ENCODE measurements at regions not wholly inside any gene's neighbourhood (a gene's known extent, or its start where the extent isn't known, plus 50 kb on each side); places are given as distances from the start of the nearest gene placed in this dataset.

GRCh38 chr15:60137711-60138396 lies 133.7 kb downstream of the FOXB1 start:
- H4K20me1 ChIP-seq (replicated peaks; ENCODE audit: insufficient read depth) = no peaks in the 10 kb centered on the region
- no peak overlapping the region for H3K4me3 ChIP-seq
- Mint-ChIP-seq H3K27me3 (ENCODE audit: insufficient read depth, low read depth, poor library complexity) (no peaks in the 10 kb centered on the region), H3K4me1 (peaks cover 17% of the 10 kb centered on the region; the same call in 2 of the 3 replicates), H3K4me3 (no peak overlapping the region), H3K9me3 (no peaks in the 10 kb centered on the region), H3K36me3 (ENCODE audit: low read depth) (no peaks in the 10 kb centered on the region), H3K27ac (no peak overlapping the region)
- 0 out of 2 replicates have a peak overlapping the region, but pooled peaks have one; percentile 8 for H3K27ac ChIP-seq (ENCODE audit: low read depth)
- no peak overlapping the region for H3K4me2 ChIP-seq
- no peaks in the 10 kb centered on the region for H3F3A ChIP-seq (replicated peaks; ENCODE audit: low read depth)
- H3K27me3 ChIP-seq (ENCODE audit: insufficient read depth) = no peaks in the 10 kb centered on the region
- no peaks in the 10 kb centered on the region for H3K79me2 ChIP-seq (replicated peaks; ENCODE audit: insufficient read depth)
- H3K9me2 ChIP-seq (ENCODE audit: insufficient read depth) = no peaks in the 10 kb centered on the region; the same call in none of the 2 replicates
- DNase-seq (ENCODE audit: low spot score) = no peak
- no peaks in the 10 kb centered on the region for H3K36me3 ChIP-seq (ENCODE audit: insufficient read depth)
- TF ChIP-seq POLR2AphosphoS5 (IDR thresholded peaks at IDR 0.05; ENCODE audit: low read depth) (no peak), EZH2 (IDR thresholded peaks at IDR 0.05; ENCODE audit: low read depth, unreplicated experiment) (no peak)
- H2AFZ ChIP-seq = peak overlapping the region; percentile 75; the same call in 1 of the 2 replicates
- H3K4me1 ChIP-seq (ENCODE audit: insufficient read depth) = 0 out of 2 replicates have a peak, but pooled peaks cover under 1% of the 10 kb centered on the region
- ATAC-seq = no peak

DNA sequence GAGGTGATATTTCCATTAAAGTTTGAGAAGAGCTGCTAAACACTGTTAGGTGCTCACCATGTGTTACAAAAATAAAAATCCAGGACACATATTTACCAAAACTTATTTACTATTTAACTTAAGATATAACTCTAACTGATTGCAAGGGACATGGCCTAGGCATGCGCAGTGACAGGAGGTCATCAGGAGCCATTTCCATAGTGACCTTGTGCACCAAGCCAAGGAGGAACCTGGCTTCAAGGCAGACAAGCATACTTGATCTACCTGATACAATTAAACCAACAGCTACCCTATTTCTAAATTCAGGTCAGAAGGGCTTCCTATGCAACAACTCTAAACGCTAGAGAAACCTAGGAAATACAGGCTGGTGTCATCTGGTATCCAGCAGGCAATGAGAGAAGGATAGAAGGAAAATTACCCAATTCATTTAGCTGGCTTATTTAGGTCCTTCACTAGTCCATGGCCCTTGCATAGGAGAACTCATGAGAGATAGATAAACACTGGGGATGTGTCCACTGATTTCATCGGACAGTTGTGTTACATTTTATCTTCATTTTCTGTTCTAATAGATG lies 134.4 kb downstream of the FOXB1 start:
- H3K27me3 ChIP-seq (ENCODE audit: insufficient read depth) = no peaks in the 10 kb centered on the region
- no peak overlapping the region for H3K4me2 ChIP-seq
- TF ChIP-seq ZNF331 (CRISPR knock-in tag; IDR thresholded peaks at IDR 0.05; ENCODE audit: low read depth) = no peak
- TF ChIP-seq, protein P1, sequence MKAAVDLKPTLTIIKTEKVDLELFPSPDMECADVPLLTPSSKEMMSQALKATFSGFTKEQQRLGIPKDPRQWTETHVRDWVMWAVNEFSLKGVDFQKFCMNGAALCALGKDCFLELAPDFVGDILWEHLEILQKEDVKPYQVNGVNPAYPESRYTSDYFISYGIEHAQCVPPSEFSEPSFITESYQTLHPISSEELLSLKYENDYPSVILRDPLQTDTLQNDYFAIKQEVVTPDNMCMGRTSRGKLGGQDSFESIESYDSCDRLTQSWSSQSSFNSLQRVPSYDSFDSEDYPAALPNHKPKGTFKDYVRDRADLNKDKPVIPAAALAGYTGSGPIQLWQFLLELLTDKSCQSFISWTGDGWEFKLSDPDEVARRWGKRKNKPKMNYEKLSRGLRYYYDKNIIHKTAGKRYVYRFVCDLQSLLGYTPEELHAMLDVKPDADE (IDR thresholded peaks at IDR 0.05) = no peak
- TF ChIP-seq, protein P2, sequence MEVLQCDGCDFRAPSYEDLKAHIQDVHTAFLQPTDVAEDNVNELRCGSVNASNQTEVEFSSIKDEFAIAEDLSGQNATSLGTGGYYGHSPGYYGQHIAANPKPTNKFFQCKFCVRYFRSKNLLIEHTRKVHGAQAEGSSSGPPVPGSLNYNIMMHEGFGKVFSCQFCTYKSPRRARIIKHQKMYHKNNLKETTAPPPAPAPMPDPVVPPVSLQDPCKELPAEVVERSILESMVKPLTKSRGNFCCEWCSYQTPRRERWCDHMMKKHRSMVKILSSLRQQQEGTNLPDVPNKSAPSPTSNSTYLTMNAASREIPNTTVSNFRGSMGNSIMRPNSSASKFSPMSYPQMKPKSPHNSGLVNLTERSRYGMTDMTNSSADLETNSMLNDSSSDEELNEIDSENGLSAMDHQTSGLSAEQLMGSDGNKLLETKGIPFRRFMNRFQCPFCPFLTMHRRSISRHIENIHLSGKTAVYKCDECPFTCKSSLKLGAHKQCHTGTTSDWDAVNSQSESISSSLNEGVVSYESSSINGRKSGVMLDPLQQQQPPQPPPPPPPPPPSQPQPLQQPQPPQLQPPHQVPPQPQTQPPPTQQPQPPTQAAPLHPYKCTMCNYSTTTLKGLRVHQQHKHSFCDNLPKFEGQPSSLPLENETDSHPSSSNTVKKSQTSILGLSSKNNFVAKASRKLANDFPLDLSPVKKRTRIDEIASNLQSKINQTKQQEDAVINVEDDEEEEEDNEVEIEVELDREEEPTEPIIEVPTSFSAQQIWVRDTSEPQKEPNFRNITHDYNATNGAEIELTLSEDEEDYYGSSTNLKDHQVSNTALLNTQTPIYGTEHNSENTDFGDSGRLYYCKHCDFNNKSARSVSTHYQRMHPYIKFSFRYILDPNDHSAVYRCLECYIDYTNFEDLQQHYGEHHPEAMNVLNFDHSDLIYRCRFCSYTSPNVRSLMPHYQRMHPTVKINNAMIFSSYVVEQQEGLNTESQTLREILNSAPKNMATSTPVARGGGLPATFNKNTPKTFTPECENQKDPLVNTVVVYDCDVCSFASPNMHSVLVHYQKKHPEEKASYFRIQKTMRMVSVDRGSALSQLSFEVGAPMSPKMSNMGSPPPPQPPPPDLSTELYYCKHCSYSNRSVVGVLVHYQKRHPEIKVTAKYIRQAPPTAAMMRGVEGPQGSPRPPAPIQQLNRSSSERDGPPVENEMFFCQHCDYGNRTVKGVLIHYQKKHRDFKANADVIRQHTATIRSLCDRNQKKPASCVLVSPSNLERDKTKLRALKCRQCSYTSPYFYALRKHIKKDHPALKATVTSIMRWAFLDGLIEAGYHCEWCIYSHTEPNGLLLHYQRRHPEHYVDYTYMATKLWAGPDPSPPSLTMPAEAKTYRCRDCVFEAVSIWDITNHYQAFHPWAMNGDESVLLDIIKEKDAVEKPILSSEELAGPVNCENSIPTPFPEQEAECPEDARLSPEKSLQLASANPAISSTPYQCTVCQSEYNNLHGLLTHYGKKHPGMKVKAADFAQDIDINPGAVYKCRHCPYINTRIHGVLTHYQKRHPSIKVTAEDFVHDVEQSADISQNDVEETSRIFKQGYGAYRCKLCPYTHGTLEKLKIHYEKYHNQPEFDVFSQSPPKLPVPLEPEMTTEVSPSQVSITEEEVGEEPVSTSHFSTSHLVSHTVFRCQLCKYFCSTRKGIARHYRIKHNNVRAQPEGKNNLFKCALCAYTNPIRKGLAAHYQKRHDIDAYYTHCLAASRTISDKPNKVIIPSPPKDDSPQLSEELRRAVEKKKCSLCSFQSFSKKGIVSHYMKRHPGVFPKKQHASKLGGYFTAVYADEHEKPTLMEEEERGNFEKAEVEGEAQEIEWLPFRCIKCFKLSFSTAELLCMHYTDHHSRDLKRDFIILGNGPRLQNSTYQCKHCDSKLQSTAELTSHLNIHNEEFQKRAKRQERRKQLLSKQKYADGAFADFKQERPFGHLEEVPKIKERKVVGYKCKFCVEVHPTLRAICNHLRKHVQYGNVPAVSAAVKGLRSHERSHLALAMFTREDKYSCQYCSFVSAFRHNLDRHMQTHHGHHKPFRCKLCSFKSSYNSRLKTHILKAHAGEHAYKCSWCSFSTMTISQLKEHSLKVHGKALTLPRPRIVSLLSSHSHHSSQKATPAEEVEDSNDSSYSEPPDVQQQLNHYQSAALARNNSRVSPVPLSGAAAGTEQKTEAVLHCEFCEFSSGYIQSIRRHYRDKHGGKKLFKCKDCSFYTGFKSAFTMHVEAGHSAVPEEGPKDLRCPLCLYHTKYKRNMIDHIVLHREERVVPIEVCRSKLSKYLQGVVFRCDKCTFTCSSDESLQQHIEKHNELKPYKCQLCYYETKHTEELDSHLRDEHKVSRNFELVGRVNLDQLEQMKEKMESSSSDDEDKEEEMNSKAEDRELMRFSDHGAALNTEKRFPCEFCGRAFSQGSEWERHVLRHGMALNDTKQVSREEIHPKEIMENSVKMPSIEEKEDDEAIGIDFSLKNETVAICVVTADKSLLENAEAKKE (CRISPR knock-in tag; IDR thresholded peaks at IDR 0.05) = no peak
- TF ChIP-seq, protein P3, sequence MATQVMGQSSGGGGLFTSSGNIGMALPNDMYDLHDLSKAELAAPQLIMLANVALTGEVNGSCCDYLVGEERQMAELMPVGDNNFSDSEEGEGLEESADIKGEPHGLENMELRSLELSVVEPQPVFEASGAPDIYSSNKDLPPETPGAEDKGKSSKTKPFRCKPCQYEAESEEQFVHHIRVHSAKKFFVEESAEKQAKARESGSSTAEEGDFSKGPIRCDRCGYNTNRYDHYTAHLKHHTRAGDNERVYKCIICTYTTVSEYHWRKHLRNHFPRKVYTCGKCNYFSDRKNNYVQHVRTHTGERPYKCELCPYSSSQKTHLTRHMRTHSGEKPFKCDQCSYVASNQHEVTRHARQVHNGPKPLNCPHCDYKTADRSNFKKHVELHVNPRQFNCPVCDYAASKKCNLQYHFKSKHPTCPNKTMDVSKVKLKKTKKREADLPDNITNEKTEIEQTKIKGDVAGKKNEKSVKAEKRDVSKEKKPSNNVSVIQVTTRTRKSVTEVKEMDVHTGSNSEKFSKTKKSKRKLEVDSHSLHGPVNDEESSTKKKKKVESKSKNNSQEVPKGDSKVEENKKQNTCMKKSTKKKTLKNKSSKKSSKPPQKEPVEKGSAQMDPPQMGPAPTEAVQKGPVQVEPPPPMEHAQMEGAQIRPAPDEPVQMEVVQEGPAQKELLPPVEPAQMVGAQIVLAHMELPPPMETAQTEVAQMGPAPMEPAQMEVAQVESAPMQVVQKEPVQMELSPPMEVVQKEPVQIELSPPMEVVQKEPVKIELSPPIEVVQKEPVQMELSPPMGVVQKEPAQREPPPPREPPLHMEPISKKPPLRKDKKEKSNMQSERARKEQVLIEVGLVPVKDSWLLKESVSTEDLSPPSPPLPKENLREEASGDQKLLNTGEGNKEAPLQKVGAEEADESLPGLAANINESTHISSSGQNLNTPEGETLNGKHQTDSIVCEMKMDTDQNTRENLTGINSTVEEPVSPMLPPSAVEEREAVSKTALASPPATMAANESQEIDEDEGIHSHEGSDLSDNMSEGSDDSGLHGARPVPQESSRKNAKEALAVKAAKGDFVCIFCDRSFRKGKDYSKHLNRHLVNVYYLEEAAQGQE (IDR thresholded peaks at IDR 0.05; ENCODE audit: unreplicated experiment) = no peak
- H2AFZ ChIP-seq = no peak overlapping the region
- H3K27ac ChIP-seq (ENCODE audit: low read depth) = no peak overlapping the region
- no peak for DNase-seq (ENCODE audit: low spot score)
- no peak for ATAC-seq
- Mint-ChIP-seq H3K9me3 (no peaks in the 10 kb centered on the region), H3K27ac (no peak overlapping the region), H3K4me1 (peaks cover 17% of the 10 kb centered on the region; the same call in 2 of the 3 replicates), H3K36me3 (ENCODE audit: low read depth) (no peaks in the 10 kb centered on the region), H3K27me3 (ENCODE audit: insufficient read depth, low read depth, poor library complexity) (no peaks in the 10 kb centered on the region), H3K4me3 (no peak overlapping the region)
- no peaks in the 10 kb centered on the region for H4K20me1 ChIP-seq (replicated peaks; ENCODE audit: insufficient read depth)
- H3F3A ChIP-seq (replicated peaks; ENCODE audit: low read depth) = no peaks in the 10 kb centered on the region
- no peaks in the 10 kb centered on the region; the same call in none of the 2 replicates for H3K9me2 ChIP-seq (ENCODE audit: insufficient read depth)
- H3K79me2 ChIP-seq (replicated peaks; ENCODE audit: insufficient read depth) = no peaks in the 10 kb centered on the region
- H3K36me3 ChIP-seq (ENCODE audit: insufficient read depth) = no peaks in the 10 kb centered on the region
- 0 out of 2 replicates have a peak, but pooled peaks cover 3% of the 10 kb centered on the region for H3K4me1 ChIP-seq (ENCODE audit: insufficient read depth)
- no peak overlapping the region for H3K4me3 ChIP-seq
